Lower leg skin (tissue), 3 donors: ENCODE measurements at regions not wholly inside any gene's neighbourhood (a gene's known extent, or its start where the extent isn't known, plus 50 kb on each side); places are given as distances from the start of the nearest gene placed in this dataset.

Source experiments
- POLR2A ChIP-seq, 2 donors: fragments of 450-650 bp; IDR thresholded peaks; one replicate each; pipeline ENCODE4 v1.6.1; 2016 to 2017; ENCODE audit warnings: antibody characterized with exemption in 2 of 2, mild to moderate bottlenecking in 1 of 2, moderate library complexity in 1 of 2
- TF ChIP-seq, protein P1 (sequence below), 3 donors: fragments of 450-650 bp; IDR thresholded peaks; one replicate each; pipeline ENCODE4 v1.5.1; 2016; ENCODE audit warnings: antibody characterized with exemption in 3 of 3, mild to moderate bottlenecking in 3 of 3, moderate library complexity in 2 of 3

- TF ChIP-seq, protein P1, sequence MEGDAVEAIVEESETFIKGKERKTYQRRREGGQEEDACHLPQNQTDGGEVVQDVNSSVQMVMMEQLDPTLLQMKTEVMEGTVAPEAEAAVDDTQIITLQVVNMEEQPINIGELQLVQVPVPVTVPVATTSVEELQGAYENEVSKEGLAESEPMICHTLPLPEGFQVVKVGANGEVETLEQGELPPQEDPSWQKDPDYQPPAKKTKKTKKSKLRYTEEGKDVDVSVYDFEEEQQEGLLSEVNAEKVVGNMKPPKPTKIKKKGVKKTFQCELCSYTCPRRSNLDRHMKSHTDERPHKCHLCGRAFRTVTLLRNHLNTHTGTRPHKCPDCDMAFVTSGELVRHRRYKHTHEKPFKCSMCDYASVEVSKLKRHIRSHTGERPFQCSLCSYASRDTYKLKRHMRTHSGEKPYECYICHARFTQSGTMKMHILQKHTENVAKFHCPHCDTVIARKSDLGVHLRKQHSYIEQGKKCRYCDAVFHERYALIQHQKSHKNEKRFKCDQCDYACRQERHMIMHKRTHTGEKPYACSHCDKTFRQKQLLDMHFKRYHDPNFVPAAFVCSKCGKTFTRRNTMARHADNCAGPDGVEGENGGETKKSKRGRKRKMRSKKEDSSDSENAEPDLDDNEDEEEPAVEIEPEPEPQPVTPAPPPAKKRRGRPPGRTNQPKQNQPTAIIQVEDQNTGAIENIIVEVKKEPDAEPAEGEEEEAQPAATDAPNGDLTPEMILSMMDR (IDR thresholded peaks at IDR 0.05), result no peak
- TF ChIP-seq POLR2A (IDR thresholded peaks at IDR 0.05), result no peak
Observed at GRCh38 chr12:63222582-63222981, 71.6 kb upstream of the AVPR1A start.
